K562 (cell line): ENCODE measurements at regions not wholly inside any gene's neighbourhood (a gene's known extent, or its start where the extent isn't known, plus 50 kb on each side); places are given as distances from the start of the nearest gene placed in this dataset.

Experiments used
- CBFA2T2 ChIP-seq: fragments of 450-650 bp; conservative IDR thresholded peaks from 2 replicates; pipeline ENCODE4 v1.6.1; 2017; ENCODE audit warnings: mild to moderate bottlenecking
- EZH2 ChIP-seq: IDR thresholded peaks from 2 replicates; pipeline ENCODE4 v1.6.1; 2012; ENCODE audit warnings: low read depth, mild to moderate bottlenecking, inconsistent platforms, low read length, borderline replicate concordance
- FOXA1 ChIP-seq: fragments of 450-650 bp; IDR thresholded peaks from 2 replicates; pipeline ENCODE4 v1.6.1; 2016; ENCODE audit warnings: mild to moderate bottlenecking, borderline replicate concordance
- KLF6 ChIP-seq: fragments of 250-450 bp; sonication (Bioruptor Pico); IDR thresholded peaks from 2 replicates; pipeline ENCODE4 v1.4.0; 2020; ENCODE audit warnings: mild to moderate bottlenecking, moderate library complexity, borderline replicate concordance
- SIN3A ChIP-seq, 2 experiments: fragments of 150-350 bp in 1 of 2; IDR thresholded peaks; 2 replicates each; pipeline ENCODE4 v1.6.1; 2011 to 2016; ENCODE audit warnings: borderline replicate concordance in 2 of 2, low read depth in 2 of 2, low read length in 2 of 2, mild to moderate bottlenecking in 2 of 2, moderate library complexity in 2 of 2; ENCODE audit not compliant: control insufficient read depth in 1 of 2
- SIRT6 ChIP-seq: IDR thresholded peaks from one replicate; pipeline ENCODE4 v1.6.1; 2012; ENCODE audit warnings: low read depth, mild to moderate bottlenecking, control low read depth, inconsistent platforms, low read length, moderate library complexity
- SPI1 ChIP-seq: IDR thresholded peaks from 2 replicates; pipeline ENCODE4 v1.6.1; 2011; ENCODE audit warnings: low read depth, low read length, control low read depth, borderline replicate concordance
- STAT5B ChIP-seq: fragments of 250-450 bp; sonication (Bioruptor Pico); IDR thresholded peaks from 2 replicates; pipeline ENCODE4 v1.8.0; 2021; ENCODE audit warnings: mild to moderate bottlenecking, inconsistent platforms
- TAF1 ChIP-seq: IDR thresholded peaks from 2 replicates; pipeline ENCODE4 v1.6.1; 2011; ENCODE audit warnings: mild to moderate bottlenecking, low read length, moderate library complexity; ENCODE audit not compliant: insufficient read depth, control insufficient read depth, severe bottlenecking; ENCODE audit errors: extremely low read depth
- USF2 ChIP-seq: sonication (generic); formaldehyde crosslinking; IDR thresholded peaks from 2 replicates; pipeline ENCODE4 v1.5.0; 2020; ENCODE audit warnings: missing genetic modification reagents
- YY1 ChIP-seq, 3 experiments: IDR thresholded peaks; 2 replicates each; pipeline ENCODE4 v1.6.1; 2011; ENCODE audit warnings: low read length in 2 of 3, mild to moderate bottlenecking in 2 of 3, moderate library complexity in 2 of 3, borderline replicate concordance in 1 of 3, control low read depth in 1 of 3, low read depth in 1 of 3; ENCODE audit not compliant: insufficient read depth in 3 of 3, insufficient replicate concordance in 2 of 3, control insufficient read depth in 1 of 3, insufficient read length in 1 of 3; ENCODE audit errors: extremely low read depth in 1 of 3
- ZNF217 ChIP-seq: sonication (generic); formaldehyde crosslinking; IDR thresholded peaks from 2 replicates; pipeline ENCODE4 v1.8.0; 2022; ENCODE audit warnings: mild to moderate bottlenecking, missing genetic modification reagents
- ZNF282 ChIP-seq: sonication (generic); formaldehyde crosslinking; IDR thresholded peaks from 2 replicates; pipeline ENCODE4 v1.8.1; 2023; ENCODE audit warnings: missing genetic modification reagents
- ZNF408 ChIP-seq: fragments of 250-450 bp; sonication (Bioruptor Pico); IDR thresholded peaks from 2 replicates; pipeline ENCODE4 v1.4.0; 2020; ENCODE audit warnings: low read depth, mild to moderate bottlenecking, moderate library complexity
- ZNF764 ChIP-seq: fragments of 250-450 bp; sonication (Bioruptor Pico); IDR thresholded peaks from 2 replicates; pipeline ENCODE4 v1.4.0; 2020; ENCODE audit warnings: low read depth, mild to moderate bottlenecking, moderate library complexity
- TF ChIP-seq, protein P1 (sequence below), 3 experiments: IDR thresholded peaks in 2 of 3; conservative IDR thresholded peaks in 1 of 3; 2 replicates each; pipeline ENCODE4 v1.5.1; 2011 to 2012; ENCODE audit warnings: low read length in 3 of 3, mild to moderate bottlenecking in 3 of 3, control low read depth in 2 of 3, improper control_type of control experiment in 1 of 3, inconsistent platforms in 1 of 3, low read depth in 1 of 3, mixed read lengths in 1 of 3, moderate library complexity in 1 of 3; ENCODE audit not compliant: insufficient read depth in 2 of 3
- TF ChIP-seq, protein P2 (sequence below): sonication (generic); formaldehyde crosslinking; IDR thresholded peaks from 2 replicates; pipeline ENCODE4 v1.8.0; 2022; ENCODE audit warnings: mild to moderate bottlenecking, missing genetic modification reagents
- TF ChIP-seq, protein P3 (sequence below): fragments of 450-650 bp; IDR thresholded peaks from 2 replicates; pipeline ENCODE4 v1.6.1; 2014; ENCODE audit warnings: low read depth, mild to moderate bottlenecking, moderate library complexity, borderline replicate concordance

GRCh38 chr6:112690497-112691202 lies 343.5 kb downstream of the RFPL4B start (continued):
- TF ChIP-seq ZNF408 (no peak), FOXA1 (no peak), USF2 (CRISPR knock-in tag) (no peak), KLF6 (no peak), ZNF764 (no peak), YY1 (IDR thresholded peaks at IDR 0.05; ENCODE audit: borderline replicate concordance in 1 of 3, control insufficient read depth in 1 of 3, extremely low read depth in 1 of 3, insufficient read depth in 3 of 3, insufficient read length in 1 of 3, insufficient replicate concordance in 2 of 3, low read depth in 1 of 3, low read length in 2 of 3) (no peak), SPI1 (no peak), TAF1 (no peak), ZNF217 (CRISPR knock-in tag) (no peak), ZNF282 (CRISPR knock-in tag) (no peak), CBFA2T2 (peak; percentile 14; the same call in 1 of the 2 replicates), EZH2 (no peak), STAT5B (CRISPR knock-in tag) (no peak), SIRT6 (no peak), SIN3A (IDR thresholded peaks at IDR 0.05; ENCODE audit: borderline replicate concordance in 2 of 2, control insufficient read depth in 1 of 2, low read depth in 2 of 2, low read length in 2 of 2) (no peak)
- TF ChIP-seq, protein P1, sequence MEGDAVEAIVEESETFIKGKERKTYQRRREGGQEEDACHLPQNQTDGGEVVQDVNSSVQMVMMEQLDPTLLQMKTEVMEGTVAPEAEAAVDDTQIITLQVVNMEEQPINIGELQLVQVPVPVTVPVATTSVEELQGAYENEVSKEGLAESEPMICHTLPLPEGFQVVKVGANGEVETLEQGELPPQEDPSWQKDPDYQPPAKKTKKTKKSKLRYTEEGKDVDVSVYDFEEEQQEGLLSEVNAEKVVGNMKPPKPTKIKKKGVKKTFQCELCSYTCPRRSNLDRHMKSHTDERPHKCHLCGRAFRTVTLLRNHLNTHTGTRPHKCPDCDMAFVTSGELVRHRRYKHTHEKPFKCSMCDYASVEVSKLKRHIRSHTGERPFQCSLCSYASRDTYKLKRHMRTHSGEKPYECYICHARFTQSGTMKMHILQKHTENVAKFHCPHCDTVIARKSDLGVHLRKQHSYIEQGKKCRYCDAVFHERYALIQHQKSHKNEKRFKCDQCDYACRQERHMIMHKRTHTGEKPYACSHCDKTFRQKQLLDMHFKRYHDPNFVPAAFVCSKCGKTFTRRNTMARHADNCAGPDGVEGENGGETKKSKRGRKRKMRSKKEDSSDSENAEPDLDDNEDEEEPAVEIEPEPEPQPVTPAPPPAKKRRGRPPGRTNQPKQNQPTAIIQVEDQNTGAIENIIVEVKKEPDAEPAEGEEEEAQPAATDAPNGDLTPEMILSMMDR (IDR thresholded peaks at IDR 0.05 in 2 of 3, conservative IDR thresholded peaks at IDR 0.05 in 1 of 3; ENCODE audit: insufficient read depth in 2 of 3, low read depth in 1 of 3, low read length in 3 of 3), result no peak
- TF ChIP-seq, protein P2, sequence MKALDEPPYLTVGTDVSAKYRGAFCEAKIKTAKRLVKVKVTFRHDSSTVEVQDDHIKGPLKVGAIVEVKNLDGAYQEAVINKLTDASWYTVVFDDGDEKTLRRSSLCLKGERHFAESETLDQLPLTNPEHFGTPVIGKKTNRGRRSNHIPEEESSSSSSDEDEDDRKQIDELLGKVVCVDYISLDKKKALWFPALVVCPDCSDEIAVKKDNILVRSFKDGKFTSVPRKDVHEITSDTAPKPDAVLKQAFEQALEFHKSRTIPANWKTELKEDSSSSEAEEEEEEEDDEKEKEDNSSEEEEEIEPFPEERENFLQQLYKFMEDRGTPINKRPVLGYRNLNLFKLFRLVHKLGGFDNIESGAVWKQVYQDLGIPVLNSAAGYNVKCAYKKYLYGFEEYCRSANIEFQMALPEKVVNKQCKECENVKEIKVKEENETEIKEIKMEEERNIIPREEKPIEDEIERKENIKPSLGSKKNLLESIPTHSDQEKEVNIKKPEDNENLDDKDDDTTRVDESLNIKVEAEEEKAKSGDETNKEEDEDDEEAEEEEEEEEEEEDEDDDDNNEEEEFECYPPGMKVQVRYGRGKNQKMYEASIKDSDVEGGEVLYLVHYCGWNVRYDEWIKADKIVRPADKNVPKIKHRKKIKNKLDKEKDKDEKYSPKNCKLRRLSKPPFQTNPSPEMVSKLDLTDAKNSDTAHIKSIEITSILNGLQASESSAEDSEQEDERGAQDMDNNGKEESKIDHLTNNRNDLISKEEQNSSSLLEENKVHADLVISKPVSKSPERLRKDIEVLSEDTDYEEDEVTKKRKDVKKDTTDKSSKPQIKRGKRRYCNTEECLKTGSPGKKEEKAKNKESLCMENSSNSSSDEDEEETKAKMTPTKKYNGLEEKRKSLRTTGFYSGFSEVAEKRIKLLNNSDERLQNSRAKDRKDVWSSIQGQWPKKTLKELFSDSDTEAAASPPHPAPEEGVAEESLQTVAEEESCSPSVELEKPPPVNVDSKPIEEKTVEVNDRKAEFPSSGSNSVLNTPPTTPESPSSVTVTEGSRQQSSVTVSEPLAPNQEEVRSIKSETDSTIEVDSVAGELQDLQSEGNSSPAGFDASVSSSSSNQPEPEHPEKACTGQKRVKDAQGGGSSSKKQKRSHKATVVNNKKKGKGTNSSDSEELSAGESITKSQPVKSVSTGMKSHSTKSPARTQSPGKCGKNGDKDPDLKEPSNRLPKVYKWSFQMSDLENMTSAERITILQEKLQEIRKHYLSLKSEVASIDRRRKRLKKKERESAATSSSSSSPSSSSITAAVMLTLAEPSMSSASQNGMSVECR (CRISPR knock-in tag), result no peak
- TF ChIP-seq, protein P3, sequence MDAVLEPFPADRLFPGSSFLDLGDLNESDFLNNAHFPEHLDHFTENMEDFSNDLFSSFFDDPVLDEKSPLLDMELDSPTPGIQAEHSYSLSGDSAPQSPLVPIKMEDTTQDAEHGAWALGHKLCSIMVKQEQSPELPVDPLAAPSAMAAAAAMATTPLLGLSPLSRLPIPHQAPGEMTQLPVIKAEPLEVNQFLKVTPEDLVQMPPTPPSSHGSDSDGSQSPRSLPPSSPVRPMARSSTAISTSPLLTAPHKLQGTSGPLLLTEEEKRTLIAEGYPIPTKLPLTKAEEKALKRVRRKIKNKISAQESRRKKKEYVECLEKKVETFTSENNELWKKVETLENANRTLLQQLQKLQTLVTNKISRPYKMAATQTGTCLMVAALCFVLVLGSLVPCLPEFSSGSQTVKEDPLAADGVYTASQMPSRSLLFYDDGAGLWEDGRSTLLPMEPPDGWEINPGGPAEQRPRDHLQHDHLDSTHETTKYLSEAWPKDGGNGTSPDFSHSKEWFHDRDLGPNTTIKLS, result no peak
